NCI-H187 (cell line): ENCODE measurements at regions not wholly inside any gene's neighbourhood (a gene's known extent, or its start where the extent isn't known, plus 50 kb on each side); places are given as distances from the start of the nearest gene placed in this dataset.
"Not testable (repeated sequence)": the region's sequence is repeated elsewhere in the genome, so short reads cannot be mapped to it uniquely, and the experiment has no call there.

Source experiments
- DNase-seq, 2 experiments: peaks; one replicate each; lab custom pipeline; 2025; lab: John Stamatoyannopoulos, UW

GRCh38 chr7:152504367-152504766 lies 68.6 kb upstream of the KMT2C start:
- DNase-seq = no peak

- no peak for DNase-seq
Observed at GRCh38 chr7:152502813-152503790, 67.3 kb upstream of the KMT2C start.

- DNase-seq = no peak
Observed at GRCh38 chr7:152501506-152501905, 65.7 kb upstream of the KMT2C start.

- not testable (repeated sequence) for DNase-seq
Observed at GRCh38 chr7:152499969-152500368, 64.2 kb upstream of the KMT2C start.

- no peak for DNase-seq
Observed at GRCh38 chr7:152495867-152496266, 60.1 kb upstream of the KMT2C start.

- no peak for DNase-seq
Observed at GRCh38 chr7:152492952-152493351, 57.1 kb upstream of the KMT2C start.

- no peak for DNase-seq
Observed at GRCh38 chr7:152489044-152489443, 53.2 kb upstream of the KMT2C start.

- DNase-seq = no peak
Observed at GRCh38 chr7:152486968-152487367, 51.2 kb upstream of the KMT2C start.

GRCh38 chr7:152485826-152486225 lies 50.0 kb upstream of the KMT2C start:
- no peak for DNase-seq
